GM21526 (cell line): ENCODE measurements at regions not wholly inside any gene's neighbourhood (a gene's known extent, or its start where the extent isn't known, plus 50 kb on each side); places are given as distances from the start of the nearest gene placed in this dataset.

Source experiments
- ATAC-seq: cut with Tn5 transposase; IDR thresholded peaks from one replicate; pipeline ENCODE4 v1.9.1; 2021; ENCODE audit warnings: moderate library complexity; ENCODE audit not compliant: unreplicated experiment, low FRiP score

DNA sequence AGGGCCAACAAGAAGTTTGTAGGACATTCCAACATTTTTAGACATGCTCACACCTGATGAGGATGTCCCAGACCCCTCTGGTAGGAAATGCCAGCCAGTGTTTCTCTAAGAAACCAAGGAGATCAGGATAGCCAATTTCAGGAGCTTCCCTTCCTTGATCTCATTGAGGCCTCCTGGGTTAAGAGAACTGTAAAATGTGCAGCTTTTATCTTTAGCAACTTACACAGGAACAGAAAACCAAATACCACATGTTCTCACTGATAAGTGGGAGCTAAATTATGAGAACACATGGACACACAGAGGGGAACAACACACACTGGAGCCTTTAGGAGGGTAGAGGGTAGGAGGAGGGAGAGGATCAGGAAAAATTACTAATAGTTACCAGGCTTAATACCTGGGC lies 99.6 kb upstream of the MAP2 start:
- no peak for ATAC-seq

DNA sequence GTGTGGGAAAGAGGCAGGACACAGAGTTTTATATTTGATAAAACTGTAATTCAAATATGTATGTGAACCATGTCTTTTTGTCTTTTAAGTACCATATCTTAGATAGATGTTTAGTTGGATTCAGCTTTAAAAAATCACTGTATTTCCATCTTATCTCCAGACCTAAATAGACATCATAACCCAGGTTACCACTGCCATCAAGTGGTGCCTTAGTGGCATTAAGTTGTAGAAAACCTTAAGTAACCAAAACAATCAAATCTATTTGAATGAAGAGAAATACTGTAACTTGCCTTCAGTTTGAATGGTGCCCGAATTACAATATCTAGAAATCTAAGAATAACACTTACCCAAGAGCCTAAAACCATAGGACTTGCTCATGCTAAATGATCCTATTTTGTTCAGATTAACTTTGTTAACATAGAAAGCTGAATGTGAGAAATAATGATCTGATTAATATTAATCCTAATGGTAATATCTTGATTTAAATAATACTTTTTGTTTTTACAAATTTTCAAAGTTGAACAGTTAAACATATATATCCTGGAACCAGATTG lies 92.5 kb upstream of the MAP2 start:
- no peak for ATAC-seq

DNA sequence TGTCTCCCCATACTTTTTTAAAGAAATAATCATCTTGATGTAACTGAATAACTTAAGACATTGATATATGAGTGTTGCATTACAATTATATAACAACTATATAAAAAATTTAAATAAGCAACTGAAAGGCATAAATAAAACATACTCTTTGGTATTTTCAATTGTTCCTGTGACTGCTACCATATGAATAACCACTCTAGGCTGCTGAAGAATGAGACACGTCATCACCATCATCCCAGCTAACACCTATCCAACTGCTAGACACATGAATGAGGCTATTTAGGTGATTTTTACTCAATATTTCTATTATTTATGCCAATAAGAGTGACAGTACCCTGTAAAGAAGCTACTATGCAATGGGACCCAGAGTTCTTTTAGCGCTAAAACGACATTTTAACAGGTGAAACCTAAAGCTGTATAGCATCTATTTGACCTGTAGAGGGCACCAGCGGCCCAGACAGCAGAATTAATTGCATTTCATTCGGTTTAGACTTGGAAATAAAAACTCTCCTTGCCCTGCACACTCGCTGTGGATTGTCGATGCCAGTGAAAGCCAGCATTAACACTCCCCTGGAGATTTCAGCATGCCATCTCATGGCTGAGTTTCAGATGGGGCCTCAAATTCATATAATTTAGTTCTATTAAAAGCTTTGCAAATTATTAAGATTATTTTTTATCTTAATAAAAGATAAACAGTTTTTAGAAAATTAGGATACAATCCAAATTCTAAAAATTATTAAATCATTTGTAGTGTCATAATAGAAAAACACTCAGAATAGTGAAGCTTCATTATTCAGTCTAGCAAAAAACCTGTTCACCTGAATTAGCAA lies 89.4 kb upstream of the MAP2 start:
- ATAC-seq = peak; percentile 84

GRCh38 chr2:209340522-209340921 lies 83.3 kb upstream of the MAP2 start:
- no peak for ATAC-seq

DNA sequence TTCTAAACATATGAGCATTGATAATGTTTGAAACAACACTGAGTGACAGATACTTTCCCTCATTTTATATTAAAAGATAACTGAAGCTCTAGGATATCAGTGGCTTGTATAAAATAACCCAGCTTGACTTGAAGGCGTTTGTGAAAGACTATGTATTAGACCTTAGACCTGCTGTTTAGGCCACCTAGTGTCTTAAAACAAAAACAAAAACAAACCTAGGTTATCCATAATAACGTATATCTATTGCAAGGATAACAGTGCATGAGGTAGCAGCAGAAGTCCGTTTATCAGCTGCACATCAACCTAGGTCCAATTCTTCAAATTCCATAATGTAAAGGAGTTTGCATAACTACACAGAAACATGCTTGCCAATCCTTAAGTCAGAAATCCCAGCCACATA lies 79.5 kb upstream of the MAP2 start:
- no peak for ATAC-seq

DNA sequence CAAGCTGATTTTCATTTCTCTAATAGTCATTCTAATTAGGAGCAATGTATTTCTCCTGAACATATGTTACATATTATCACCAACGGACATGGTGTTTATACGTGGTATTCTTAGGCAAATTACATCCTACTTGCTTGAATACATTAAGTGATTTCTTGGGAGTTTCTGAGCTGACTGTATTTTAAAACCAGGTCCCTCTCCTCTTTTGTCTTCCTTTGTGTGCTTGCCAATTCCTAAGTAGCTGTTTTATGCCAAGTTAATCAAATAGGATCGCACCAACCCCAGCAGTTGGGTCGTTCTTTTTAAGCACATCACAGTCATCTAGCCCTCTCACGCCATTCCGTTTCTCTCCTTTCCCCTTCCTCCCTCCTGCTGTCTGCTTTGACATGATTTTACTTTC lies 75.4 kb upstream of the MAP2 start:
- no peak for ATAC-seq

GRCh38 chr2:209351636-209352035 lies 72.2 kb upstream of the MAP2 start:
- ATAC-seq = no peak

DNA sequence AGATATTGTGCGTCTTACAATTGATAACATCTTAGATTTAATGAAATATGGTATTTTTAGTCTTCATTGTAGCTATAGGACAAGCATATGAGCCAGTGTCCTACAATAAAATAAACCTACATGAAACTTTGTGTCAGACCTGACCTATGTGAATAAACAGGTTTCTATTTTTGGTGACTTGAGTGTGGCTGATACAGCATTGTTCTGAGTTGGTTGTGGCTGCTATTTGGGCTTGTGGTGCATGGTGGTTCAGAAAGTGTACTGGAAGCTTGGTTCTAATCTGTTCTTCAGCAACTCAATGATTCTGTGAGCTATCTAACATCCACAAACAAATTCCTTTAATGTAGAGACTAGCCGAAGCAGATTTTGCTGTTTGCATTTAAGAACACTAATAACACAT lies 64.9 kb upstream of the MAP2 start:
- no peak for ATAC-seq

DNA sequence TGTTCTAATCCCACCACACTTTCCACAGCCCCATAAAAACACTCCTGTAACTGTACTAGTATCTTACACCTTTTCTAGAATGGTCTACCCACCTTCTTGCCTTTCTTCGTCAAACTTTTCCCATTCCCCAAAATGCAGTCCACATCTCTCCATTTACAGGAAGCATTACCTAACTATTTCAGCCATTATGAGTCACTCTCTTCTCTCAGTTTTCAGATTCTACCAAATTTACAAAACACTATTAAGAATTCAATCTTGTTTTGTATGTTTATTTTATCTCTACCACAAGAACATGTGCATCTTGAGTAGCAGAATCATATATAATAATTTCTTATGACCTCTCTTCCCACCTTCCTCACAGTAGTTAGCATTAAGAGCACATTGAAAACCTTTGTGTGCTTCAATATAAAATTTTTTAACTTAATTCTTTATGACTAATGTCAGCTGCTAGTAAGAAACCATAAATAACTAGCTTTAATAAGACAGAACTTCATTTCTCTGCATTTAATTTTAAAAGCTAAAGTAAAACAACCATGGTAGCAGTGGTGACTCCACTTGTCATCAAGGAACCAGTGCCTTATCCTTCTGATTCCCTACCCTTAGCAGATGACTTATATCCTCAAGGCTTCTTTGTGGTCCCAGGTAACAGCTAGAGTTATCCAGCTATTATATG lies 56.6 kb upstream of the MAP2 start:
- no peak for ATAC-seq

GRCh38 chr2:209368406-209368805 lies 55.4 kb upstream of the MAP2 start:
- no peak for ATAC-seq

GRCh38 chr2:209368914-209369313 lies 54.9 kb upstream of the MAP2 start:
- no peak for ATAC-seq

DNA sequence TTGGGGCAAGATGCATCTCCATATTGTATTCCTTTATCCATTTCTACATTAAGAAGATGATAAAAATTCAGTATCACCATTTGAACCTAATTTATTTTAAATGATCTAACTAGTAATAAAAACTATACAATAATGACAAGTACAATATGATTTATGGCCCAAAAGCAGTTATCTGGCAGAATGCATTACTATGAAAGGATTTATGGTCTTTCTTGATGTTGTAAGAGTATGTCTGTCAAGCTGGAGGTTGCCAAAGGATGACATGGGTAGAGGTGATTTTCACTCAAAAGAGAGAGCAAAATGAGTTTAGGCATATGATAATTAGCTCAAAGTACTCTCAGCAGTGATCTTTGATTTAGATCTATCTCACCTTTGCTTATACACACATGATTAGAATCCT lies 54.2 kb upstream of the MAP2 start:
- no peak for ATAC-seq

DNA sequence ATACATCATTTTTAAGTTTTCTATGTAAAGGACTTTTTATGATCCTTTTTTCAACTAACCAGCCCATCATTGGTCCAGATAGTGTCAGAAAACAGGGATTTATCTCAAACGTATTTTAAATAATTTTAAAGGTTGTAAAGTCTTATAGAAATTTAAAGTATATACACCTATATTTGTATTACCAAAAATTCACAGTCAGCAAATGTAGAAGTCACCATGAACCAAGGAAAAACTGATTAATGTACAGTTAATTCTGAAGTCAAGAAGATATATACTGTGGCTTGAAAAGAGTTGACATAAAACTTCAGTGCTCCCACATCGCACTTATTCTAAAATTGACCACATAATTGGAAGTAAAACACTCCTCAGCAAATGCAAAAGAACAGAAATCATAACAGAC lies 52.4 kb upstream of the MAP2 start:
- no peak for ATAC-seq
